ENCODE measurements at regions not wholly inside any gene's neighbourhood (a gene's known extent, or its start where the extent isn't known, plus 50 kb on each side); places are given as distances from the start of the nearest gene placed in this dataset.
"Not testable (repeated sequence)": the region's sequence is repeated elsewhere in the genome, so short reads cannot be mapped to it uniquely, and the experiment has no call there.

GRCh38 chr5:92613546-92613945 is 967.5 kb downstream of the NR2F1-AS1 start:
- H3K4me2 ChIP-seq (ENCODE audit: insufficient read depth, low read length): no peak overlapping the region
- no peak for DNase-seq (ENCODE audit: insufficient read length, low spot score, missing footprints)
- H3K27ac ChIP-seq (ENCODE audit: low read depth, low read length): no peak overlapping the region
- H3K27me3 ChIP-seq (ENCODE audit: insufficient read depth, low read length): no peaks in the 10 kb centered on the region
- no peaks in the 10 kb centered on the region for H3K79me2 ChIP-seq (ENCODE audit: insufficient read depth, low read length)
- H3K36me3 ChIP-seq (ENCODE audit: insufficient read depth, low read length): no peaks in the 10 kb centered on the region
- H3K9me3 ChIP-seq (ENCODE audit: low read depth, low read length): no peaks in the 10 kb centered on the region
- no peak overlapping the region for H2AFZ ChIP-seq (ENCODE audit: low read length)
- no peak overlapping the region for H3K4me3 ChIP-seq (ENCODE audit: insufficient read depth, low read length)
- no peak for TF ChIP-seq CTCF (IDR thresholded peaks at IDR 0.05; ENCODE audit: extremely low read depth, low read depth, low read length)
- H4K20me1 ChIP-seq (ENCODE audit: insufficient read depth, low read length): no peaks in the 10 kb centered on the region
- H3K4me1 ChIP-seq (ENCODE audit: insufficient read depth, low read length): peaks cover 3% of the 10 kb centered on the region

- H2AFZ ChIP-seq (ENCODE audit: low read length); H3K4me3 ChIP-seq (ENCODE audit: insufficient read depth, low read length); H3K4me1 ChIP-seq (ENCODE audit: insufficient read depth, low read length); H3K79me2 ChIP-seq (ENCODE audit: insufficient read depth, low read length); H3K36me3 ChIP-seq (ENCODE audit: insufficient read depth, low read length); DNase-seq (ENCODE audit: insufficient read length, low spot score, missing footprints); H3K27ac ChIP-seq (ENCODE audit: low read depth, low read length); H3K9me3 ChIP-seq (ENCODE audit: low read depth, low read length); H3K27me3 ChIP-seq (ENCODE audit: insufficient read depth, low read length); H4K20me1 ChIP-seq (ENCODE audit: insufficient read depth, low read length); H3K4me2 ChIP-seq (ENCODE audit: insufficient read depth, low read length): not testable (repeated sequence)
Observed at GRCh38 chr5:92610435-92610834, 970.6 kb downstream of the NR2F1-AS1 start.

- Histone ChIP-seq H3K36me3 (ENCODE audit: insufficient read depth, low read length) (no peaks in the 10 kb centered on the region), H3K9me3 (ENCODE audit: low read depth, low read length) (no peaks in the 10 kb centered on the region), H3K27me3 (ENCODE audit: insufficient read depth, low read length) (no peaks in the 10 kb centered on the region), H3K4me1 (ENCODE audit: insufficient read depth, low read length) (no peaks in the 10 kb centered on the region), H3K4me3 (ENCODE audit: insufficient read depth, low read length) (no peak overlapping the region), H3K27ac (ENCODE audit: low read depth, low read length) (no peak overlapping the region), H4K20me1 (ENCODE audit: insufficient read depth, low read length) (no peaks in the 10 kb centered on the region), H2AFZ (ENCODE audit: low read length) (no peak overlapping the region), H3K79me2 (ENCODE audit: insufficient read depth, low read length) (no peaks in the 10 kb centered on the region), H3K4me2 (ENCODE audit: insufficient read depth, low read length) (no peak overlapping the region)
- no peak for TF ChIP-seq CTCF (IDR thresholded peaks at IDR 0.05; ENCODE audit: extremely low read depth, low read depth, low read length)
- no peak for DNase-seq (ENCODE audit: insufficient read length, low spot score, missing footprints)
Observed at GRCh38 chr5:92605591-92605990, 975.4 kb downstream of the NR2F1-AS1 start.

GRCh38 chr5:92599217-92599810 is 981.7 kb downstream of the NR2F1-AS1 start:
- Histone ChIP-seq H3K9me3 (ENCODE audit: low read depth, low read length) (no peaks in the 10 kb centered on the region), H3K4me3 (ENCODE audit: insufficient read depth, low read length) (no peak overlapping the region), H3K4me2 (ENCODE audit: insufficient read depth, low read length) (no peak overlapping the region), H3K36me3 (ENCODE audit: insufficient read depth, low read length) (no peaks in the 10 kb centered on the region), H3K79me2 (ENCODE audit: insufficient read depth, low read length) (no peaks in the 10 kb centered on the region), H2AFZ (ENCODE audit: low read length) (peak overlapping the region; percentile 15), H3K27ac (ENCODE audit: low read depth, low read length) (no peak overlapping the region), H4K20me1 (ENCODE audit: insufficient read depth, low read length) (no peaks in the 10 kb centered on the region), H3K27me3 (ENCODE audit: insufficient read depth, low read length) (no peaks in the 10 kb centered on the region), H3K4me1 (ENCODE audit: insufficient read depth, low read length) (no peaks in the 10 kb centered on the region)
- no peak for DNase-seq (ENCODE audit: insufficient read length, low spot score, missing footprints)
- no peak for TF ChIP-seq CTCF (IDR thresholded peaks at IDR 0.05; ENCODE audit: extremely low read depth, low read depth, low read length)
